ENCODE measurements at regions not wholly inside any gene's neighbourhood (a gene's known extent, or its start where the extent isn't known, plus 50 kb on each side); places are given as distances from the start of the nearest gene placed in this dataset.

DNA sequence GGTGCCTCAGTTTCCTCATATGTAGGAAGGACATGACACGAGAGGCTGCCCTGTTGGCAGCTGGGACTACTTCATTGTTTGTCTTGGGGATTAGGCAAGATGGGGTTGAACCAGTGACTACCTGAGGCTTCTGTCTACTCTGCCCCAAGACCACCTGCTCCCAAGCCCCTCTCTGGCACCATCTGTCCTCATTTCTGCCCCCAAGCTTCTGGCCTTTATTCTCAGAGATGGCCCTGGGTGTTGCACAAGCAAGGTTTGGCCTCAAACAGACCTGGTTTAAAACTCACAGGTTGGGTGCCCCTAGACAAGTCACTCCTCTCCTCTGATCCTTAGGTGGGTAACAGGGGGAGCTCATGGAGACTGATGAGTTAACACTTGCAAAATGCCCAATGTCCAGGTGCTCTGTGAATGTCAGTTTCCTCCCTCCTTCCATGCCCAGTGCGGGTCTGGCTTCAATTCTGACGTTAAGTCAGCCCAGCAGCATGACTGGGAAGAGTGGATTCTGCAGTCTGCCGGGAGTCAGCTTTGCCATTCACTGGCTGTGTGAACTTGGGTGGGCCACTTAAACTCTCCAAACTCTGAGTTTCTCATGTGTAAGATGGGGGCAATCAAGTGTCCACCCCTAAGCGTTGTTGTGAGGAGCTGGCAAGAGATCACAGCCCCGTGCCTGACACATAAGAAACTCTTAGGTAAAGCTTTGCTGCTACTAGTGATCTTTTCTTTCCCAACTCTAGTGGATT, 84.5 kb upstream of the TOX2 start:
- TF ChIP-seq POLR2AphosphoS5 (IDR thresholded peaks at IDR 0.05; ENCODE audit: borderline replicate concordance, low read depth, low read length) (no peak), EZH2 (IDR thresholded peaks at IDR 0.05) (no peak)

All from SK-N-MC (cell line).